ENCODE measurements at regions not wholly inside any gene's neighbourhood (a gene's known extent, or its start where the extent isn't known, plus 50 kb on each side); places are given as distances from the start of the nearest gene placed in this dataset.
A peak's percentile ranks its signal among the peaks of the same experiment; 100 is the strongest.
"Not testable (repeated sequence)": the region's sequence is repeated elsewhere in the genome, so short reads cannot be mapped to it uniquely, and the experiment has no call there.

DNA sequence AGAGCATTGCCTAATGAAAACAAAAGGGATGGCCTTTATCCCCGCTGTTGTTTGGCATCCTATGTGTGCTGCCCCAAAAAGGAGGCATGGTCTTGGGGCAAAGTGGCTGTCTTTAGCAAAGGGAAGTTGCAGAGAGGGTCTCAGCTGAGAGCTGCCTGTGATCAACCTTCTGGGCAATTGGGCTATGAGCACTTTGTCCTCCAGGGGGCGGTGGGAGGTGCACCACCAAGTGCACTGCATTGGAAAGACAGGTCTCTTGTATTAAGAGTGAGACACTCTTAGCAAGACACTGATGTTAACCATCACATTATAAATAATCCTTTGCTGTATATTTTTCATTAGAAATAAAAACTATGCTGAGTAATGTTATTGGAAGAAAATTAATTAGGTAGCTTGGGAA lies 314.8 kb downstream of the POM121L12 start:
- intact Hi-C loops (cut with DNase I): no loop called here
- DNase-seq (ENCODE audit: low spot score): peak; percentile 62

DNA sequence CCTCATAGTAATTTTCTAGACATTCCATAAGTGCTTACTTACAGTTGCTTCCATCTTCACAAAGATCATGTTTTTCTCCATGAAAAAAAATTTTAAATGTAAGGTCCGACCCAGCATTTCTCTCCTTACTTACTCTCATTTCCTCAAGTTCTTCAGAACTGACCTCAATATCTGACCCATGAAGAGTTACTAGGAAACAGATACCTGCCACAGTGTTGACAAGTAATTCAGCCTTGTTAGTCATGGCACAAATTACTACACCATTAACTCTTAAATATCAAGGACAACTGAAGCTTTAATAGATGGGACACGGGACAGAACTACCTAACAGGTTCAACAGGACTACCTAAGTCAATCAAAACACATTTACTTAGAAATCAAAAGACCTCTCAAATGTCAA lies 316.2 kb downstream of the POM121L12 start:
- DNase-seq (ENCODE audit: low spot score): no peak
- intact Hi-C loops (cut with DNase I): no loop called here

DNA sequence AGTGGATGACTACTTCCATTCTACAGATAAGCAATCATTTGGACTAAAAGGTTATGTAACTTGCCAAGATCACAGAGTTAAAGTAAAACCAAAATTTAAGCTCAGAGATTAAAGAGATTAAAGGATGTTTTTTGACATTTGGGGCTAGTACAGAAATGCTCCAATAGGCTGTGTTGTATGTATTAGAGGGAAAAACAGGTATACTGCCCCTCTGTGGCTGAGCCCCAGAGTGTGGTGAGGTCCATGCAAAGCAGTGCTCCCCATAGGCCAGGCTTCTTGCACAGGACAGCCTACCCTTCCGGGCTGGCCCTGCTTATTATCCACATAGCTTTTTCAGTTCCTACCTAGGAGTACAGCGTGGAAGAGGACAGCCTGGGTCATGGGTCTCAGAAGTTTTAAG lies 322.8 kb downstream of the POM121L12 start:
- no peak for DNase-seq (ENCODE audit: low spot score)
- intact Hi-C loops (cut with DNase I): no loop called here

DNA sequence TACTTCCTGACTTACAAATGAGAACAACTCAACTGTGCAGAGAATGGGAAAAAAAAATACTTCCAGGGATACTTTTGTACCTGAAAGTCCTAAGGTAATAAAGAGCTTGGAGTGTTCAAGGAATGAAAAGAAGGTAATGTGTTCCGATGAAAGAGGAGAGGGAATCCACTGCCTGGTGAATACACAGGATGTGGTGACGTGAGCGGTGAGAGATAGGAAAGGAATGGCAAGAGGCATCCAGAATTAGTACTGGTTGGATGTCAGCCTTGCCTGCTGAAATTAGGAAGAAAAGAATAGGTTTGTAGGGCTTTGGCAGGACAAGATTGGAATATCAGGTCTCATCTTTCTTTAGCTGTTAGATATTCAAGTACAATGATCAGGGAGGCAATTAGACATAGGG lies 347.7 kb downstream of the POM121L12 start:
- intact Hi-C loops (cut with DNase I): no loop called here

DNA sequence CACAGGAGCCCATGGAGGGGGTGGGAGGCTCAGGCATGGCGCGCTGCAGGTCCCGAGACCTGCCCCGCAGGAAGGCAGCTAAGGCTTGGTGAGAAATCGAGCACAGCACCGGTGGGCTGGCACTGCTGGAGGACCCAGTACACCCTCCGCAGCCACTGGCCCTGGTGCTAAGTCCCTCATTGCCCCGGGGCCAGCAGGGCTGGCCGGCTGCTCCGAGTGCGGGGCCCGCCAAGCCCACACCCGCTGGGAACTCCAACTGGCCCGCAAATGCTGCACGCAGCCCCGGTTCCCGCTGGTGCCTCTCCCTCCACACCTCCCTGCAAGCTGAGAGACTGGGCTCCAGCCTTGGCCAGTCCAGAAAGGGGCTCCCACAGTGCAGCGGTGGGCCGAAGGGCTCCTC lies 349.8 kb downstream of the POM121L12 start:
- intact Hi-C loops (cut with DNase I); DNase-seq (ENCODE audit: low spot score): not testable (repeated sequence)

More for the DNA sequence above, 347.7 kb downstream of the POM121L12 start:
- DNase-seq (ENCODE audit: low spot score): no peak

DNA sequence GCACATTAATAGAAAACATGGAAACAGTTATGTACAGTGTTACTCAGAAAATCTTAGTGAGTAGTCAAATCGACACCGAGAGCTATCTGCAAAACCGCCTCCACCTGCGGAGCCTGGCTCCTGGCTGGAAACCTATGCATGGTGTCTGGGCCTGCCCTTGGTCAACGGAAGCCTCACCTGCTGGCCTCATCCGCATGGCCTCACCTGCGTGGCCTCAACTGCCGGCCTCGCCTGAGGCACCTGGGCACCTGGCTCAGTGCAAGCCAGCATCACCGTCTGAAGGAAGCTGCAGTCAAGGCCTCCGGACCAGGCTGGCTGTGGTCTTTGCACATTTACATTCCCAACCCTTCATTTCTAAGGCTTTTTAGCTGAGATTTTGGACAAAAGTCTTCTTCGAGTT lies 352.1 kb downstream of the POM121L12 start:
- intact Hi-C loops (cut with DNase I): no loop called here
- DNase-seq (ENCODE audit: low spot score): no peak

DNA sequence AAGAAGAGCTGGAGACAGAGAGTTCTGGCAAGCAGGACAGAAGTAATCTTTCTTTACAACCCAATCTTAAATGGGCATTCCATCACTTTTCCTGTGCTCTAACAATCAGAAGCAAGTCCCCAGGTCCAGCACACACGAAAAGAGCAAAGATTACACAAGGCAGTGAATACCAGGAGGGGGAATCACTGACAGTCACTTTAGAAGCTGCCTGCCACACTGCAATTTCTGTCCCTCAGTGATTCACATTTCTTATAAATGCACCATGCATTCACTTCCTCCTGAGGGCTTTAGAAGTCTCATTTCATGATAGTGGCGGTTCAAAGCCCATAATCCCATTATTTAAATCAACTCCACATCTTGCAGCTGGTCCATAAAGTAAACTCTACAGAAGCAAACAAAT lies 362.5 kb downstream of the POM121L12 start:
- intact Hi-C loops (cut with DNase I): no loop called here
- DNase-seq (ENCODE audit: low spot score): no peak

DNA sequence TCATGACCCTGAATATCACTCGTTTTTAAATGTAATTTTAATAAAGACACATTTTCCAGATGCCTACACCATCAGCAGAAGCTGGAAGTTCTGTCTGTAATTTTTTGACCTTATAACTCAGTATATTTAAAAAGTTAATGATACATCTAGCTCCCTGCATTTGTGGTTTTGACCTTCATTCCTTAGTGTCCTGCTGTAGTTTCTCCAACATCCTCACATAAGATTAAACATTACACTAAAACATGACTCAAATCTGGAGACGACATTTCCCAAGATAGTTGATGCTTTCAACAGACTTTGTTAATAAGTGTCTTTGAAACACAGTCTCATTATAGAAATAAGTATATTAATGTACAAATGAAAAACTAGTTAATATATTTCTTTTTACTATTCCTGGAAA lies 363.1 kb downstream of the POM121L12 start:
- DNase-seq (ENCODE audit: low spot score): no peak

DNA sequence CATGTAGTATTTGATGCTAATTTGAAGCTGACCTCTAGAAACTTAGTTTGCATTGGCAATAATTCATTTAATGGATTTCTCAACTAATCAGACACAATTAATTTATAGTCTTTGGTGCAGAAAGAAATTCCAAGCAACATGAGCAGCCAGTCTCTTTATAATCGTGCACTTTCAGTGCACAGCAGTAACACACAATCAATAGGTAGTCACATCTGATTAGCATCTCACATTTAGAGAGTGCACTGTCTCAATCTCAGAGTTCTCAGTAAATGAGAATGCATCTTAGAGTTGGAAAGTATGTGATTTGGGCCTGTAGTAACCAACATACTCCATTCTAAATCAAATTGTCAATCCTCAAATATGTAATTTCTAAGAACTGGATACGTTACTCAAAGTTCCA lies 377.6 kb downstream of the POM121L12 start:
- DNase-seq (ENCODE audit: low spot score): no peak

More for the DNA sequence above, 363.1 kb downstream of the POM121L12 start:
- intact Hi-C loops (cut with DNase I): no loop called here

DNA sequence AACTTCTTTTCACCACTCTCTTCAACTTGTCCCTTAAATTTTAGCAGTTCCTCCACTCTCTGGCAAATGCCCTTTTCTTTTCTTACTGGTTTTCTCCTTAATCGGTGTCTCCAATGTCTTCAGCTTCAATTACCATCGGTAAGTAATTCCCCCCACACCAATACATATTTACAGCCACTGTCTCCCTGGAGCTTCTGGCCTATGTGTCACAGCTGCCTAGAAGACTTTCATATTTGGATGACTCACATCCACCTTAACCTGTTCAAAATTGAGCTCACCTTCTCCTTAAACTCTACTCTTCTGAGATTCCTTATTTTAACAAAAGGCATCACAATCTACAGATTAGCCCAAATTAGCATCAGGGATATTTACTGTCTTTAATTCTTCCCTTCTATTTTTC lies 380.4 kb downstream of the POM121L12 start:
- intact Hi-C loops (cut with DNase I): no loop called here
- no peak for DNase-seq (ENCODE audit: low spot score)

More for the DNA sequence above, 377.6 kb downstream of the POM121L12 start:
- intact Hi-C loops (cut with DNase I): no loop called here

DNA sequence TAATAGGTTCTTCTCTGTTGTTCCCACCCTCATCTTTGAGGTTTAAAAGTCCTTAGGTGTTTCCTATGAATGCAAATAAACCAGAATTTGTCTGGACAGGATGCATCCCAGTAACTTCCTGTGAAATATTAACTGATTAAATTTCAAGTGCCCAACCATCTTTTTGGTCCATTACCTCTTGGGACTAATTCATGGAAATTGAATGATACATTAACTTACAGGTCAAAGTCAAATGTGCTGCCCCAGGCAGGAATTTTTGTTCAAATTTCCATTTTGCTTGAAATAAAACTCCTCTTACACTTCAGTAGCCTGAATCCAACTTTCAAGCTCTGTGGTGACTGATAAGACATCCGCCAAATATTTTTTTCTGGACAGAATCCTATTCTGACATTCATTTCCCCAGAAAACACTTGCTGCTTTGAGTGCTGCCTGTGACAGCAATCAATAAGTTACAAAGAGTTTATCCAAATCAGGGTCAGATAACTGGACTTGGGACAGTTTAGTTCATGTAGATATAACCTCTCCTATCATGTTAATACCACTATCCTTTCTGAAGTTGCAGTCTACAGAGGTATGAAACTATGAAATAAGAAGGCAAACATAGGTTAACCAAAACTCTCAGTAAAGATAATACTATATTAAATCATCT lies 383.5 kb downstream of the POM121L12 start:
- intact Hi-C loops (cut with DNase I): no loop called here
- no peak for DNase-seq (ENCODE audit: low spot score)

DNA sequence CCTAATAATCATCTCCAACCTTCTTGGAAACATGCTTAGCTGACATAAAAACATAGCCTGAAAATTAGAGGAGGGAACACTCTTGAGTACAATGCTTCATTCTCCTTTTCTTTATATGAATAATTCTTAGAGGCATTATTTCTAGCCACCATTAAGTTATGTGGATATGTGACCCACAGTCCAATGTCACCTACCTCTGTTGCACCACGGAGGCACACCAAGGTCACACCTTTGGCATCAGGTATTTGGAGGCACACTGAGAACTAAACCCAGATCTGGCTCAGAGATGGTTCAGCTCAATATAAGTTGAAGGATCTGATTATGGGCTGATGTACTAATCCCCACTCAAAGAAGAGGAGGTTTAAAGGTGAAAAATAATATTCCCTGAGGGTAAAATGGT lies 385.1 kb downstream of the POM121L12 start:
- no peak for DNase-seq (ENCODE audit: low spot score)
- intact Hi-C loops (cut with DNase I): no loop called here

DNA sequence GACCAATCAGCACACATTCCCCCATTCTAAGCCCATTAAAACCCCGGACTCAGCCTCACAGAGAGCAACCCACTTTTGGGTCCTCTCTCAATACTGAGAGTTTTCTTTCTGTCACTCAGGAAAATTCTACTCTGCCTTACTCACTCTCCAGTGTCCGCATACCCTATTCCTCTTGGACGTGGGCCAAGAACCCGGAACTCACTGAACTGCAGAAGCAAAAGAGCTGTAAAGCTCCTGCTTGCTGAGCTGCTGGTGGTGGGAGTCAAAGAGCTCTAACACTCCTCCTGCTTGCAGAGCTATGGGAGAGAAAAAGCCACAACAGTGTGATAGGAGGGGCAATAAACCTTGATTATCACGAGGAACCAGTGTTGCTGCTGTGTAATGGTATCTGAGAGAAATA lies 386.9 kb downstream of the POM121L12 start:
- intact Hi-C loops (cut with DNase I): no loop called here
- no peak for DNase-seq (ENCODE audit: low spot score)

DNA sequence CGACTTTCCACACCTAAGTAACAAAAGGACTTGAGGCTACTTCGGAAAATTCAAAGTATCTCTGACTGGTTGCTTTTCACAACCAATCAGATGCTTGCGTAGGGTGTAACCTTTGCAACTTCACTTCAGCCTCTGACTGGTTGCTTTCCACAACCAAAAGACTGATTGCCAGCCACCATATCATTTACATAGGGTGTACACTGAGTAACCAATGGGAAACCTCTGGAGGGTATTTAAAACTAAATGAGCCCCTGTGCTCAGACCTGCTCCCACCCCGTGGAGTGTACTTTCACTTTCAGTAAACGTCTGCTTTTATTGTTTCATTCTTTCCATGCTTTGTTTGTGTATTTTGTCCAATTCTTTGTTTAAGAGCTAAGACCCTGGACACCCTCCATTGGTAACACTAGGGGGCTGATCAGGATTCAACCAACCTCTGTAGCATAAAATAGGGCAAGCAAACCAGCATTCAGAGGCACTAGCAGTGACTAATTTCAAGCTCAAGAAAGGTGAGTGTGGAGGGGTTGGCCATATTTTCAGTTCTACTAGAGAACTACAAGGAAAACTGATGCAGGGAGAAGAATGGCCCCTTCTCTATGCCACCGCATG lies 390.8 kb downstream of the POM121L12 start:
- intact Hi-C loops (cut with DNase I): no loop called here
- no peak for DNase-seq (ENCODE audit: low spot score)

DNA sequence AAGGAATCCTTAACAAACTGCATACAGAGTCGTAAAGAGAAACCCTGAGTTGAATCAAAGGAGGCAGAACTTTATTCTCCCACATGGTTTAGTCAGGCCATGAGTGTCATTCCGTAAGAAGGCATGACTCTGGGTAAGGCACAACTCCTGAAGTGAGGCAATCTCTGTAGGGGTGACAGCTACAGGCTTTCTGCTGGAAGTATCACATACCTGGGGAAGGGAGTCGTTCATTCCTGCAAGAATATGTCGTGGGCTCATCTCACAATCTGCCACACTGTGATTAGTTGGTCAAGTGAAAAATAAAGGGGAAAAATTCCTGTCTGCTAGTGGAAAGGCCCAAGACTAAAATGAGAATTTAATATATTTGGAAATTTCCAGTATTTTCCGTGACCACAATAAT lies 392.6 kb downstream of the POM121L12 start:
- intact Hi-C loops (cut with DNase I): no loop called here
- no peak for DNase-seq (ENCODE audit: low spot score)

DNA sequence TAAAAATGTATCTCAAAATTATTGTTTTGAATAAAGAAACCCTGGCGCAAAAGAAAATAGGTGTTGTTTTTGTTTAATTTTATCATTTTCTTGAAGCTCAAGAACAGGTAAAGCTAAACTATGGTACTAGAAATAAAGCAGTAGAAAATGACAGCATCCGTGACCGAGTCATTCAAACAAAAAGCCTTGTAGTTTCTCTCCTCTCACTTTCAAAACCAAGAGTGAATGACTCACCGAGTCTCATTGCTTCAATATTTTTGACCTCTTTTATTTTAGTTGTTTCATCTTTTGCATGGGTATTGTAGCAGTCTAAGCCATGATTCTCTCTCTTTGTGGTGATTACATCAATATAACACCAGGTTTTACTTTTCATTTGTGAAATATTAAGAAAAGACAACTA lies 396.5 kb downstream of the POM121L12 start:
- DNase-seq (ENCODE audit: low spot score): no peak
- intact Hi-C loops (cut with DNase I): no loop called here

DNA sequence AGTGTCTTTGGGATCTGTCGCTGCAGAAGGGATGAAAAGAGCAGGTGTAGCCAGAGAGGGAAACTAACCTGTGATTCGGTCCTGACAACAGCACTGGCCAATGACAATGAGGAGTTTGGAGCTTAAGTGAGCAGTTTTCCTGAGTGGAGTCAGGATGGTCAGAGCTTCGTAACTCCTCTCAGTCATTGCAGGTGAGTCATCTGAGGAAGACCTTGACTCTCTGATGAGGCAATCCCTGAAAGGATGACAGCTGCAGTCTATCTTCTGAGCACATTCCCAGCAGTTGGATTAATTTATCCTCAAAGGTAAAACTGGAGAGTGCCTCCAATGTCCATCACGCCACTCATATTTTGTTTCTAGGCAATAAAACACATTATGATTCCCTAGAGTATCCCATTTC lies 401.9 kb downstream of the POM121L12 start:
- intact Hi-C loops (cut with DNase I): no loop called here
- no peak for DNase-seq (ENCODE audit: low spot score)

DNA sequence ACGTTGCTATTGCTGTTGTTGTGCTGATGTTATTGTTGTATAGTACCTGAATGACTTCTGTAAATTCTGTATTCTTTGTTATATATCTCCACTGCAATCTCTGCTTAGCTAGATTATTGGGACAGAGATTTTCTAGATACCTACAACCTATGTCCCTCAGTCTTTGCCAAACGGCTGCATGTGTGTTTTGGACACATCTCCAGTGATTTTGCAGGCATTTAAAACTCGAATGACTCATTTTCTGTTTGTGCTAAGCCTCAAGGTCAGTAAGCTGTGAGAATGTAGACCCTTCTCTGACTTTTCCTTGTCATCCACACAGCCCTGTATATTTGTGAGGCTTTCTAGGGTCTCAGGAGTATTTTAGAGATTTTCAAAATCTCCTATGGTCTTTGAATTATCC lies 410.7 kb downstream of the POM121L12 start:
- intact Hi-C loops (cut with DNase I): no loop called here
- DNase-seq (ENCODE audit: low spot score): no peak

DNA sequence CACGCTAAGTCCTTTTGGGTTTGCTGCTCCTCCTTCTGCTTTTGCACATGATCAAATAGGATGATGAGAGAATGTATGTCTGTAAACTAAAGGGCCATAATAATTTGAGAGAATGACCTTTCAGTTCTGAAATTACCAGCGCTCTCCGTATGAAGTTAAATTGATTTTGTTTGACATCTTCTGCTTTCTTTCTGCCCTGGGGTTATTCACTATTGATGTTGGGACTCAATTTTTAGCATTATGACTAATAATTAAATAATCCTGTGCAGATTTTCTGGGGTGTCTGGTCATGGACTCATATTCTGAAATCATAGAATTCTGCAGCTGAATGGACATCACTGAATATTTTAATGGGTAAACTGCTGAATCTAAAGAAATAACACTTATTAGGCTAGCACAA lies 423.2 kb downstream of the POM121L12 start:
- intact Hi-C loops (cut with DNase I): no loop called here
- no peak for DNase-seq (ENCODE audit: low spot score)

DNA sequence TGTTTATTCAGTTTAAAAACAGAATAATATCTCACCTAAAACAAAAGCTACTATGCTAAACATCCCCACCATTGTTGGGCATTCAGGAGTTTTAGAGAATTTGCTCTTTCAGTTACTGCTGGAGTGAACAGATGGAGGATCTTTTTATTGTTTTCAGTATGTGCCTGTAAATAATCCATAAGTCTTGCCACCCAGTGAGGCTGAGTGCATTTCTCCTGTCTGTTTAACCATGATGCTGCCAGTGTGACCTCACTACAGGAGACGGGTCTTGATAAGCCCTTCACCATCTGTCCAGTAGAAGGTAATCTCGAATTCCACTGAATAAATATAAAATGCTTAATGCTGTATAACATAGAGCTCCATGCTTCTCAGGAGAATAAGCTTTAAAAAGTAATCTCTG lies 430.9 kb downstream of the POM121L12 start:
- intact Hi-C loops (cut with DNase I): no loop called here
- no peak for DNase-seq (ENCODE audit: low spot score)

DNA sequence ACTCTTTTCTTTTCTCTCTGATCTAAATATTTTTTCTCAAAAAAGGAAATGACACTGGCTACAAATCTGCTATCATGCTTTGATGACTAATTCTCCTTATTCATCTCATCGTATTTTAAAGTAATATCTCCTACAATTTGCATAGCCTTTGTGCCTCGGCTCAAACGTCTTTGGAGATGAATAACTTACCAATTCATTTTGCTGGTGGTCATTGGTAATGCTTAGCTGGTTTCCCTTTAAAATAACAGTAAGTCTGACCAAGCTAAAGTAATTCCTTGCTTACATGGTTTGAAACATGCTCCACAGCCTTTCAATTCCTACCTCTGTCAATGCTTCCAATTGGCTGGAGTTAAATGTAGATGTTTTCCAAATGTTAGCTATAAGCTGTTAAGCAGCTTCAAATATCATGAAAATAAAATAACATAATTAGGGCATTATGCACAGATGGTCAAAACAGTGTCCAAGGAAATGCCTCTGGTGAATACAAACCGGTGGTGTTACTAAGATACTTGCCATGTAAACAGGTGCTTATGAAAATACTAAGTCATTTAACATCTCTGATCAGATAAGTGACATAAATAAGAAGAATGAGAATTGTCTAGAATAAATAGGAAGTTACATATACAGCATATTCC lies 435.0 kb downstream of the POM121L12 start:
- intact Hi-C loops (cut with DNase I): no loop called here
- DNase-seq (ENCODE audit: low spot score): no peak

All from posterior vena cava (tissue), 2 donors.